Mononuclear cell (primary cell): ENCODE measurements at regions not wholly inside any gene's neighbourhood (a gene's known extent, or its start where the extent isn't known, plus 50 kb on each side); places are given as distances from the start of the nearest gene placed in this dataset.
"Not testable (repeated sequence)": the region's sequence is repeated elsewhere in the genome, so short reads cannot be mapped to it uniquely, and the experiment has no call there.

ENCODE experiments used
- H3K27me3 ChIP-seq: 2 replicates; pipeline ENCODE4 v1.6.0; 2011; ENCODE audit warnings: low read length, control low read depth; ENCODE audit not compliant: insufficient read depth
- H3K4me1 ChIP-seq: 2 replicates; pipeline ENCODE4 v1.5.1; 2011; ENCODE audit warnings: mild to moderate bottlenecking, low read length, control low read depth; ENCODE audit not compliant: insufficient read depth
- H3K4me3 ChIP-seq: 2 replicates; pipeline ENCODE4 v1.5.1; 2011; ENCODE audit warnings: mild to moderate bottlenecking, low read length, moderate library complexity
- H3K9me3 ChIP-seq: 2 replicates; pipeline ENCODE4 v1.5.1; 2011; ENCODE audit warnings: low read depth, mild to moderate bottlenecking, control low read depth, low read length

- H3K4me3 ChIP-seq, H3K4me1 ChIP-seq, H3K27me3 ChIP-seq, H3K9me3 ChIP-seq: not testable (repeated sequence)
These were observed 91.8 kb upstream of the FRG2C start for GRCh38 chr3:75572303-75572702.

DNA sequence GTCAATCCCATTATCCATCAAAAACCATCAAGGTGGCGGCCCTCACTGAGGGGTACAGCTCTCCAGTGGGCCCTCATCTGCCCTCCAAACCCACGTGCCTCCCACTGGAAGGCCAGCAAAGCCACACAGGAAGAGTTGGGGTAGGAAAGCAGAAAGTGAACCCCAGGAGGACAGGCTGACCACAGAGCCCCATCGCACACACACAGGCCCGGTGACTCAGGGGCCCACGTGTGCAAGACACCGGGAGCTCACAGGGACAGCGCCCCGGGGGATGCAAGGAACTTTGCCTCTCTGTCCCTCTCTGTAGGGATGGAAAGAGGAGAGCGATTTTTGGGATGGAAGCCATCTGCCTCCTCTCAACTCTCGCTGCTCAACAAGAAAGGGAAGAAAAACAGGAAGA lies 85.0 kb upstream of the FRG2C start:
- H3K9me3 ChIP-seq, H3K27me3 ChIP-seq, H3K4me1 ChIP-seq, H3K4me3 ChIP-seq: not testable (repeated sequence)

DNA sequence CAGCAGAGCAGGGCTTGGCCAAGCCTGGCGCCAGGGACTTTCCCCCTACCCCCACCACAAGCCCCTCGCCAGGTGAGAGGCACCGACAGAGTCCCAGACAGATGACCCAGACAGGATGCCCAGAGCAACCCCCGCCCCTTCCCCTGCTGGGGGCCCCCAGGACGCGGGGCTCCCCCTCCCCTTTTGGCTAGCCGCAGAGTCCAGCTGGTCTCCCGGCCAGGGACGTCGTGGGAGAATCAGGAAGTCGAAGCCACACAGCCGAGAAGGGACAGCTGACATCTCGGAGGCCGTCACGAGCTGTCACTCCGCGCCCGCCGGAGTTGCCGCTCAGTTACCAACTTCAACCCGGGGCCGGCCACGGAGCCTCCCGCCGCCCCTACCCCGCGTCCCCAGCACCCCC lies 84.6 kb upstream of the FRG2C start:
- not testable (repeated sequence) for H3K27me3 ChIP-seq, H3K9me3 ChIP-seq, H3K4me1 ChIP-seq, H3K4me3 ChIP-seq

- not testable (repeated sequence) for H3K4me1 ChIP-seq, H3K4me3 ChIP-seq, H3K9me3 ChIP-seq, H3K27me3 ChIP-seq
These were observed 83.9 kb upstream of the FRG2C start for GRCh38 chr3:75579981-75580782.

DNA sequence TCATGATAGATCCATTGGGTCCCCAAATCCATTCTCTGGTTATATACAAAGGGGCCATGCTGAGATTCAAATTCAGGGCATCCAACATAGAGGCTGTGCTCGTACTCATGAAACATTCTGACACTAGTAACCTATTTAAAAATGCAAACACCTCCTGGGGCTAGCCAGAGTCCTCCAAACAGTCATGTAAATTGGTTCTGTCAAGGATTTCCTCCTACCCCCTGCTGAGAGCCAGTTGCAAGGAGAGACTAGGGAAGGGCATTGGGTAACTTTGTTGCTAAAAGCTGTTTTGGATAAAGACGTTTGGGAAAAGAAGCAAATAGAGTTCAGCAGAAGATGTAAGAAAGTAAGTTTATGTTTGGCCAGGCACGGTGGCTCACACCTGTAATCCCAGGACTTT lies 81.6 kb upstream of the FRG2C start:
- H3K4me3 ChIP-seq, H3K27me3 ChIP-seq, H3K4me1 ChIP-seq, H3K9me3 ChIP-seq: not testable (repeated sequence)

DNA sequence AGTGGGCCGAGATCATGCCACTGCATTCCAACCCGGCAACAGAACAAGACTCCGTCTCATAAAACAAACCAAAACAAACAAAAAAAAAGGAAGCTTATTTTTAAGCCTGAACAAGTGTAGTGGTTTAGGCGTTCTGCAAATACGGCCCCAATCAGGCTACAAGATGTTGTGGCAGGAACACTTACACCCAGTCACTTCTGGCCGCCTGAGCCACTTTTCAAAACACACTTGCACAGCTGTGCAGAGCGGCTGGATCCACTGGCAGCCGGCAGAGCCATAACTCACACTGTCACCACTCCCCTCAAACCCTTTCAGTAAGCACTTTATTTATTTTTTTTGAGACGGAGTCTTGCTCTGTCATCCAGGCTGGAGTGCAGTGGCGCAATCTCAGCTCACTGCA lies 81.0 kb upstream of the FRG2C start:
- not testable (repeated sequence) for H3K4me3 ChIP-seq, H3K4me1 ChIP-seq, H3K9me3 ChIP-seq, H3K27me3 ChIP-seq

DNA sequence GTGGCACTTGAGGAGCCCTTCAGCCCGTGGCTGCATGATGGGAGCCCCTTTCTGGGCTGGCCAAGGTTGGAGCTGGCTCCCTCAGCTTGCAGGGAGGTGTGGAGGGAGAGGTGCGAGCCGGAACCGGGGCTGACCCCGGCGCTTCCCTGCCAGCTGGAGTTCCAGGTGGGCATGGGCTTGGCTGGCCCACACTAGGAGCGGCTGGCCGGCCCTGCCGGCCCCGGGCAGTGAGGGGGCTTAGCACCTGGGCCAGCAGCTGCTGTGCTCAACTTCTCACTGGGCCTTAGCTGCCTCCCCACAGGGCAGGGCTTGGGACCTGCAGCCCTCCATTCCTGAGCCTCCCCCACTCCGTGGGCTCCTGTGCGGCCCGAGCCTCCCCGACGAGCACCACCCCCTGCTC lies 76.4 kb upstream of the FRG2C start:
- H3K9me3 ChIP-seq, H3K27me3 ChIP-seq, H3K4me1 ChIP-seq, H3K4me3 ChIP-seq: not testable (repeated sequence)

DNA sequence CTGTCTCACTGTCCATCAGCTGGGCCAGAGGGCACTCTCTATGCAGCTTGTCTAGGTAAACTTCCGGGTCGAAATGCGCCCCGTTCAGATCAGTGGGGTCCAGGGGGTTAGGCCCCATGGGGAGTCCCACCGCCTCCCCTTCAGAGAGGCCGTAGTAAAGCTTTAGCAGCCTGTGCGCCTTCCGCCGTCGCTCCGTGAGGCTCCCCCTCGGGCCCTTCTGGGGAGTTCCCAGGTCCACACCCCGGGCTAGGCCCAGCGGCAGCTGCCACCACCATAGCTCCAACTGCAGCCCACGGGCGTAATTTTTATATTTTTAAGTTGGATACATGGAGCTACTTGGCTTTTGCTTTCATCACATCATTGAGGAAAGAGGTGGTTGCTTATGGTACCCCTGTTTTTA lies 73.7 kb upstream of the FRG2C start:
- not testable (repeated sequence) for H3K9me3 ChIP-seq, H3K4me1 ChIP-seq, H3K4me3 ChIP-seq, H3K27me3 ChIP-seq

- H3K4me3 ChIP-seq, H3K9me3 ChIP-seq, H3K27me3 ChIP-seq, H3K4me1 ChIP-seq: not testable (repeated sequence)
These were observed 59.7 kb upstream of the FRG2C start for GRCh38 chr3:75604286-75604934.

DNA sequence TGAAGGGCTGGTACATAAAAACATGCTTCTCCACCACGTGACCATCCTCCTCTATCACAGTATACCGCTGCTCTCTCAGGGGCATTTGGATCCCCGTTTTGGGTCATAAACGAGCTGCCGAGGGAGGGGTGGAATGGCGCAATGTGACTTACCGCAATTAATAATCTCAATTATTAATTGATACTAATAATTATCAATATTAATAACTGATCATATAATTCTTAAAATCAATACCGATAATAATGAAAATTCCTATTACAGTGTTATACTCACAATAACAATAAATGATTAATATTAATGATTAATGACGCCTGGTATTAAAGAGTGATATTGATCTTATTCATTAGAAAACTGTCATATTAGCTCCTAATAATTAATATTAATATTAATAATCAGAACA lies 56.1 kb upstream of the FRG2C start:
- not testable (repeated sequence) for H3K27me3 ChIP-seq, H3K4me3 ChIP-seq, H3K9me3 ChIP-seq, H3K4me1 ChIP-seq

DNA sequence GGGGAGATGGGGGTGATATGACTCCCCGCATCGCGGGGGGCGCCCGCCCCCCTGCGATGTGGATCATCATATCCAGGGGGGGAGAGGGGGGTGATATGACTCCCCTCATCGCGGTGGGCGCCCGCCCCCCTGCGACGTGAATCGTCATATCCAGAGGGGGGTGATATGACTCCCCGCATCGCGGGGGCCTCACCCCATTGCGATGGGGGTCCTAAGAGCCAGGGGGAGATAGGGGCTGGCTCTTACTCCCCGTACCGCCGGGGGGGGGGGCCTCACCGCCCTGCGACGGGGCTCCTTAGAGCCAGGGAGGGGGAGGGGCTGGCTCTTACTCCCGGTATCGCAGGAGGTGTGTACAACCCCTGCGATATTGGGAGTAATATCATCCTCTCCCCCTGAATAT lies 54.5 kb upstream of the FRG2C start:
- H3K27me3 ChIP-seq, H3K4me1 ChIP-seq, H3K4me3 ChIP-seq, H3K9me3 ChIP-seq: not testable (repeated sequence)

GRCh38 chr3:75610773-75611172 lies 53.4 kb upstream of the FRG2C start:
- Histone ChIP-seq H3K4me1 (no peaks in the 10 kb centered on the region), H3K4me3 (no peak overlapping the region), H3K27me3 (no peaks in the 10 kb centered on the region), H3K9me3 (no peaks in the 10 kb centered on the region)

DNA sequence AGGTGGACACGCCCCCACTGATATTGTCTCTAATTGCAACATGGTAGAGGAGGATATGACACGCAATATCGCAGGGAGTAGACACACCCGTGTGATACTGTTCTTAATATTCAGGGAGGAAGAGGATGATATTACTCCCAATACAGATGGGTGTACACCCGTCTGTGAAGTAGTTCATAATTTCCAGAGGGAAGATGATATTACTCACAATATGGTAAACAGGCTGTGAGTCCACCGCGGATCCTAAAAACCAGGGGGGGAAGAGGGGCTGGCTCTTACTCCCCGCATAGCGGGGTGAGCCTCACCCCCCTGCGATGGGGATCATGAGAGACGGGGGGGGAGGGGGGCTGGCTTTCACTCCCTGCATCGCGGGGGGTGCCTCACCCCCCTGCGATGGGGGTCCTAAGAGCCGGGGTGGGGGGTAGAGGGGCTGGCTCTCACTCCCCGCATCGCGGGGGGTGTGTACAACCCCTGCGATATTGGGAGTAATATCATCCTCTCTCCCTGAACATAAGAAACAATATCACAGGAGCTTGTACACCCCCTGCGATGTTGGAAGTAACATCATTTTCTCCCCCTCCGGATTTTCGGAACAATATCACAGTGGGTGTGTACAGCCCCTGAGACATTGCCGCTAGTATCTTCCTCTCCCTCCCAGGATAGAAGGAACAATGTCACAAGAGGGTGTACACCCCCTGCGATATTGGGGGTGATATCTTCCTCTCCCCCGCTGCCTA lies 52.2 kb upstream of the FRG2C start:
- H3K9me3 ChIP-seq, H3K4me1 ChIP-seq, H3K27me3 ChIP-seq, H3K4me3 ChIP-seq: not testable (repeated sequence)
